ENCODE measurements at regions not wholly inside any gene's neighbourhood (a gene's known extent, or its start where the extent isn't known, plus 50 kb on each side); places are given as distances from the start of the nearest gene placed in this dataset.
"Not testable (repeated sequence)": the region's sequence is repeated elsewhere in the genome, so short reads cannot be mapped to it uniquely, and the experiment has no call there.

DNA sequence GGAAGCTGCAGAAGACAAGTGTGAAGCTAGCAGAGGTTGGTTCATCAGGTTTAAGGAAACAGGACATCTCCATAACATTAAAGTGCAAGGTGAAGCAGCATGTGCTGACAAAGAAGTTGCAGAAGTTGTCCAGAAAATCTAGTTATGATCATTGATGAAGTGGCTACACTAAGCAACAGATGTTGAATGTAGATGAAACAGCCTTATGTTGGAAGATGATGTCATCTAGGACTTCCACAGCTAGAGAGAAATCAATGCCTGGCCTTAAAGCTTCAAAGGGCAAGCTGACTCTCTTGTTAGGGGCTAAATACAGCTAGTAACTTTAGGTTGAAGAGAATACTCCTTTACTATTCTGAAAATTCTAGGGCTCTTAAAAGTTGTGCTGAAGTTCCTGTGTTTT lies 340.2 kb upstream of the SOX9 start:
- no peaks in the 10 kb centered on the region for H3K27me3 ChIP-seq
- H3K36me3 ChIP-seq, result no peaks in the 10 kb centered on the region
- DNase-seq (ENCODE audit: low spot score in 2 of 2), result no peak
- no peaks in the 10 kb centered on the region for H3K9me3 ChIP-seq
- no peak overlapping the region for H3K27ac ChIP-seq
- intact Hi-C loops (cut with DNase I), result loop anchor here (10.0 kb wide), 1 partner anchor 304 kb away; no protein-coding TSS in a partner anchor
- no peak overlapping the region for H3K4me3 ChIP-seq
- TF ChIP-seq, protein P1, sequence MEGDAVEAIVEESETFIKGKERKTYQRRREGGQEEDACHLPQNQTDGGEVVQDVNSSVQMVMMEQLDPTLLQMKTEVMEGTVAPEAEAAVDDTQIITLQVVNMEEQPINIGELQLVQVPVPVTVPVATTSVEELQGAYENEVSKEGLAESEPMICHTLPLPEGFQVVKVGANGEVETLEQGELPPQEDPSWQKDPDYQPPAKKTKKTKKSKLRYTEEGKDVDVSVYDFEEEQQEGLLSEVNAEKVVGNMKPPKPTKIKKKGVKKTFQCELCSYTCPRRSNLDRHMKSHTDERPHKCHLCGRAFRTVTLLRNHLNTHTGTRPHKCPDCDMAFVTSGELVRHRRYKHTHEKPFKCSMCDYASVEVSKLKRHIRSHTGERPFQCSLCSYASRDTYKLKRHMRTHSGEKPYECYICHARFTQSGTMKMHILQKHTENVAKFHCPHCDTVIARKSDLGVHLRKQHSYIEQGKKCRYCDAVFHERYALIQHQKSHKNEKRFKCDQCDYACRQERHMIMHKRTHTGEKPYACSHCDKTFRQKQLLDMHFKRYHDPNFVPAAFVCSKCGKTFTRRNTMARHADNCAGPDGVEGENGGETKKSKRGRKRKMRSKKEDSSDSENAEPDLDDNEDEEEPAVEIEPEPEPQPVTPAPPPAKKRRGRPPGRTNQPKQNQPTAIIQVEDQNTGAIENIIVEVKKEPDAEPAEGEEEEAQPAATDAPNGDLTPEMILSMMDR (IDR thresholded peaks at IDR 0.05), result no peak
- H3K4me1 ChIP-seq, result no peaks in the 10 kb centered on the region

- H3K4me3 ChIP-seq; H3K27me3 ChIP-seq; H3K36me3 ChIP-seq; H3K9me3 ChIP-seq; H3K4me1 ChIP-seq; DNase-seq (ENCODE audit: low spot score in 2 of 2); H3K27ac ChIP-seq: not testable (repeated sequence)
- intact Hi-C loops (cut with DNase I), result loop anchor here (10.0 kb wide), 1 partner anchor 303 kb away; no protein-coding TSS in a partner anchor
Observed at GRCh38 chr17:71782021-71782420, 338.8 kb upstream of the SOX9 start.

GRCh38 chr17:71790791-71791190 lies 330.0 kb upstream of the SOX9 start:
- no peaks in the 10 kb centered on the region for H3K9me3 ChIP-seq
- DNase-seq (ENCODE audit: low spot score in 2 of 2), result no peak
- H3K27ac ChIP-seq, result no peak overlapping the region
- TF ChIP-seq, protein P1 (IDR thresholded peaks at IDR 0.05), result no peak
- intact Hi-C loops (cut with DNase I), result no loop called here
- H3K4me1 ChIP-seq, result no peaks in the 10 kb centered on the region
- no peaks in the 10 kb centered on the region for H3K27me3 ChIP-seq
- H3K36me3 ChIP-seq, result no peaks in the 10 kb centered on the region
- H3K4me3 ChIP-seq, result no peak overlapping the region

GRCh38 chr17:71791311-71791710 lies 329.5 kb upstream of the SOX9 start:
- no peaks in the 10 kb centered on the region for H3K27me3 ChIP-seq
- TF ChIP-seq, protein P1 (IDR thresholded peaks at IDR 0.05), result no peak
- H3K36me3 ChIP-seq, result no peaks in the 10 kb centered on the region
- no peaks in the 10 kb centered on the region for H3K9me3 ChIP-seq
- intact Hi-C loops (cut with DNase I), result no loop called here
- no peak for DNase-seq (ENCODE audit: low spot score in 2 of 2)
- H3K4me1 ChIP-seq, result no peaks in the 10 kb centered on the region
- H3K4me3 ChIP-seq, result no peak overlapping the region
- no peak overlapping the region for H3K27ac ChIP-seq

GRCh38 chr17:71792966-71793365 lies 327.9 kb upstream of the SOX9 start:
- Histone ChIP-seq H3K27ac (no peak overlapping the region), H3K27me3 (no peaks in the 10 kb centered on the region), H3K36me3 (no peaks in the 10 kb centered on the region), H3K9me3 (no peaks in the 10 kb centered on the region), H3K4me1 (no peaks in the 10 kb centered on the region), H3K4me3 (no peak overlapping the region)
- TF ChIP-seq, protein P1 (IDR thresholded peaks at IDR 0.05), result no peak
- DNase-seq (ENCODE audit: low spot score in 2 of 2), result no peak
- intact Hi-C loops (cut with DNase I), result no loop called here

DNA sequence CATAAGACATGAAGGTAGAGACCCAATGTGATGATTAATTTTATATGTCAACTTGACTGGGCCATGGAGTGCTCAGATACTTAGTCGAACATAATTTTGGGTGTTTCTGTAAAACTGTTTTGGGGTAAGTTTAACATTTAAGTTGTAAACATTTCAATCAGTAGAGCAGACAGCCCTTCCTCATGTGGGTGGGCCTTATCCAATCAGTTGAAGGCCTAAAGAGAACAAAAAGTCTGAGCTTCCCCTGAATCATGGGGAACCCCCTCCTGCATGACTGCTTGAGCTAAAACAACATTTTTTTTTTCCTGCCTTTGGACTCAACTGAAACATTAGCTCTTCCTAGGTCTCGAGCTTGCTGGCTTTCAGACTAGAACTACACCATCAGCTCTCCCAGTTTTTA lies 327.3 kb upstream of the SOX9 start:
- H3K27me3 ChIP-seq, result no peaks in the 10 kb centered on the region
- no peak overlapping the region for H3K4me3 ChIP-seq
- no peaks in the 10 kb centered on the region for H3K9me3 ChIP-seq
- no peak for DNase-seq (ENCODE audit: low spot score in 2 of 2)
- TF ChIP-seq, protein P1 (IDR thresholded peaks at IDR 0.05), result no peak
- H3K4me1 ChIP-seq, result no peaks in the 10 kb centered on the region
- H3K27ac ChIP-seq, result no peak overlapping the region
- intact Hi-C loops (cut with DNase I), result no loop called here
- H3K36me3 ChIP-seq, result no peaks in the 10 kb centered on the region
